CD4-positive, alpha-beta memory T cell (primary cell): ENCODE measurements at regions not wholly inside any gene's neighbourhood (a gene's known extent, or its start where the extent isn't known, plus 50 kb on each side); places are given as distances from the start of the nearest gene placed in this dataset.

ENCODE experiments used
- CTCF ChIA-PET: fragments of 350-600 bp; sonication (Branson Sonifier 250); formaldehyde crosslinking; loops from one replicate; lab custom pipeline; 2021; ENCODE audit warnings: inconsistent platforms; ENCODE audit not compliant: partially characterized antibody; lab: Charles Lee
- POLR2A ChIA-PET: fragments of 350-600 bp; sonication (Branson Sonifier 250); formaldehyde crosslinking; loops from one replicate; lab custom pipeline; 2021; ENCODE audit not compliant: partially characterized antibody; lab: Charles Lee
- DNase-seq, 5 donors: peaks; one replicate each; pipeline versions ENCODE4 v3.0.0 to v3.0.0-alpha.2; 2020 to 2022; ENCODE audit warnings: mixed read lengths in 1 of 5
- H3K27ac ChIP-seq: one replicate; pipeline ENCODE4 v1.7.0; 2013; ENCODE audit warnings: low read depth, low read length
- H3K27me3 ChIP-seq: 2 replicates; pipeline ENCODE4 v1.7.0; 2013; ENCODE audit warnings: mild to moderate bottlenecking, low read length, moderate library complexity; ENCODE audit not compliant: insufficient read depth
- H3K36me3 ChIP-seq: 2 replicates; pipeline ENCODE4 v1.7.0; 2013; ENCODE audit warnings: mild to moderate bottlenecking, low read length, moderate library complexity; ENCODE audit not compliant: insufficient read depth
- H3K4me1 ChIP-seq: 2 replicates; pipeline ENCODE4 v1.7.0; 2013; ENCODE audit warnings: mild to moderate bottlenecking, low read length, moderate library complexity; ENCODE audit not compliant: insufficient read depth
- H3K4me3 ChIP-seq, 2 donors: one replicate each; pipeline ENCODE4 v1.7.0; 2013; ENCODE audit warnings: low read length in 2 of 2, mild to moderate bottlenecking in 1 of 2
- H3K9me3 ChIP-seq, 2 donors: one replicate each; pipeline ENCODE4 v1.7.0; 2013; ENCODE audit warnings: low read length in 2 of 2, control low read depth in 1 of 2; ENCODE audit not compliant: control insufficient read depth in 1 of 2
- H3K27ac Mint-ChIP-seq, 7 donors: one replicate each; pipeline ENCODE4 v1.8.0; 2020 to 2021; ENCODE audit warnings: mixed read lengths in 7 of 7, mild to moderate bottlenecking in 6 of 7, inconsistent platforms in 3 of 7, moderate library complexity in 3 of 7
- H3K27me3 Mint-ChIP-seq, 2 donors: one replicate each; pipeline ENCODE4 v1.8.0; 2020 to 2021; ENCODE audit warnings: mixed read lengths in 2 of 2
- H3K36me3 Mint-ChIP-seq, 2 donors: one replicate each; pipeline ENCODE4 v1.8.0; 2020 to 2021; ENCODE audit warnings: mixed read lengths in 2 of 2, inconsistent platforms in 1 of 2, mild to moderate bottlenecking in 1 of 2
- H3K4me1 Mint-ChIP-seq, 4 donors: one replicate each; pipeline ENCODE4 v1.8.0; 2020 to 2021; ENCODE audit warnings: mixed read lengths in 4 of 4, mild to moderate bottlenecking in 1 of 4
- H3K4me3 Mint-ChIP-seq, 8 donors: one replicate each; pipeline ENCODE4 v1.8.0; 2020 to 2021; ENCODE audit warnings: mixed read lengths in 8 of 8, mild to moderate bottlenecking in 7 of 8, moderate library complexity in 6 of 8, inconsistent platforms in 3 of 8
- H3K9me3 Mint-ChIP-seq, 8 donors: one replicate each; pipeline ENCODE4 v1.8.0; 2020 to 2021; ENCODE audit warnings: mixed read lengths in 8 of 8, mild to moderate bottlenecking in 5 of 8, inconsistent platforms in 3 of 8, moderate library complexity in 1 of 8
- intact Hi-C: fragments of 100-400 bp; cut with micrococcal nuclease; formaldehyde crosslinking; loops from one replicate; pipeline ENCODE4 v1.15.1; 2023

- ChIA-PET CTCF (no interaction called here), POLR2A (no interaction called here)
- H3K36me3 Mint-ChIP-seq = no peaks in the 10 kb centered on the region
- H3K4me3 Mint-ChIP-seq = no peak overlapping the region
- H3K9me3 Mint-ChIP-seq = peaks cover 0 to 6% (median 2%) of the 10 kb centered on the region in 8 donors
- intact Hi-C loops = no loop called here
- Histone ChIP-seq H3K36me3 (no peaks in the 10 kb centered on the region), H3K27me3 (no peaks in the 10 kb centered on the region), H3K4me3 (no peak overlapping the region), H3K27ac (no peak overlapping the region), H3K4me1 (no peaks in the 10 kb centered on the region), H3K9me3 (no peaks in the 10 kb centered on the region)
- no peaks in the 10 kb centered on the region for H3K4me1 Mint-ChIP-seq
- DNase-seq = no peak
- H3K27me3 Mint-ChIP-seq = no peaks in the 10 kb centered on the region
- H3K27ac Mint-ChIP-seq = no peak overlapping the region
Observed at GRCh38 chr7:31284106-31284505, 56.4 kb downstream of the NEUROD6 start.

- POLR2A ChIA-PET = no interaction called here
- Mint-ChIP-seq H3K9me3 (peaks cover 0 to 5% (median 0%) of the 10 kb centered on the region in 8 donors), H3K4me1 (no peaks in the 10 kb centered on the region), H3K27ac (no peak overlapping the region), H3K4me3 (no peak overlapping the region), H3K36me3 (no peaks in the 10 kb centered on the region), H3K27me3 (peaks cover 0 to 2% of the 10 kb centered on the region in 2 donors)
- Histone ChIP-seq H3K36me3 (no peaks in the 10 kb centered on the region), H3K4me3 (no peak overlapping the region), H3K9me3 (no peaks in the 10 kb centered on the region), H3K4me1 (no peaks in the 10 kb centered on the region), H3K27me3 (no peaks in the 10 kb centered on the region), H3K27ac (no peak overlapping the region)
- intact Hi-C loops = no loop called here
- CTCF ChIA-PET = no interaction called here
- no peak for DNase-seq
Observed at GRCh38 chr7:31271641-31272405, 68.7 kb downstream of the NEUROD6 start.

GRCh38 chr7:31267486-31267885 is 73.0 kb downstream of the NEUROD6 start:
- Mint-ChIP-seq H3K4me3 (no peak overlapping the region), H3K27me3 (peaks cover 0 to 2% of the 10 kb centered on the region in 2 donors), H3K36me3 (no peaks in the 10 kb centered on the region), H3K4me1 (no peaks in the 10 kb centered on the region), H3K27ac (no peak overlapping the region), H3K9me3 (peaks cover 0 to 6% (median 0%) of the 10 kb centered on the region in 8 donors)
- no peak overlapping the region for H3K27ac ChIP-seq
- POLR2A ChIA-PET = no interaction called here
- H3K4me1 ChIP-seq = no peaks in the 10 kb centered on the region
- no peak for DNase-seq
- no peaks in the 10 kb centered on the region for H3K9me3 ChIP-seq
- H3K4me3 ChIP-seq = no peak overlapping the region
- no peaks in the 10 kb centered on the region for H3K36me3 ChIP-seq
- CTCF ChIA-PET = no interaction called here
- H3K27me3 ChIP-seq = no peaks in the 10 kb centered on the region
- intact Hi-C loops = no loop called here

- no peaks in the 10 kb centered on the region for H3K4me1 ChIP-seq
- Mint-ChIP-seq H3K9me3 (peaks cover 0 to 7% (median 0%) of the 10 kb centered on the region in 8 donors), H3K36me3 (no peaks in the 10 kb centered on the region), H3K27me3 (no peaks in the 10 kb centered on the region), H3K4me1 (no peaks in the 10 kb centered on the region), H3K27ac (no peak overlapping the region), H3K4me3 (no peak overlapping the region)
- no peak for DNase-seq
- CTCF ChIA-PET = no interaction called here
- intact Hi-C loops = no loop called here
- H3K9me3 ChIP-seq = no peaks in the 10 kb centered on the region
- POLR2A ChIA-PET = no interaction called here
- H3K36me3 ChIP-seq = no peaks in the 10 kb centered on the region
- H3K4me3 ChIP-seq = no peak overlapping the region
- no peaks in the 10 kb centered on the region for H3K27me3 ChIP-seq
- no peak overlapping the region for H3K27ac ChIP-seq
Observed at GRCh38 chr7:31263338-31263737, 77.2 kb downstream of the NEUROD6 start.

GRCh38 chr7:31261341-31261740 is 79.2 kb downstream of the NEUROD6 start:
- Histone ChIP-seq H3K36me3 (no peaks in the 10 kb centered on the region), H3K27ac (no peak overlapping the region), H3K4me1 (no peaks in the 10 kb centered on the region), H3K27me3 (no peaks in the 10 kb centered on the region), H3K4me3 (no peak overlapping the region), H3K9me3 (no peaks in the 10 kb centered on the region)
- ChIA-PET POLR2A (no interaction called here), CTCF (no interaction called here)
- Mint-ChIP-seq H3K27ac (no peak overlapping the region), H3K4me3 (no peak overlapping the region), H3K9me3 (peaks cover 0 to 7% (median 0%) of the 10 kb centered on the region in 8 donors), H3K4me1 (no peaks in the 10 kb centered on the region), H3K27me3 (no peaks in the 10 kb centered on the region), H3K36me3 (no peaks in the 10 kb centered on the region)
- intact Hi-C loops = no loop called here
- DNase-seq = no peak

- no peak overlapping the region for H3K4me3 Mint-ChIP-seq
- intact Hi-C loops = no loop called here
- H3K27ac ChIP-seq = no peak overlapping the region
- H3K9me3 ChIP-seq = no peaks in the 10 kb centered on the region
- no peaks in the 10 kb centered on the region for H3K36me3 Mint-ChIP-seq
- H3K36me3 ChIP-seq = no peaks in the 10 kb centered on the region
- H3K27me3 ChIP-seq = no peaks in the 10 kb centered on the region
- H3K4me1 Mint-ChIP-seq = no peaks in the 10 kb centered on the region
- no peak for DNase-seq
- peaks cover 0 to 7% (median 0%) of the 10 kb centered on the region in 8 donors for H3K9me3 Mint-ChIP-seq
- H3K4me1 ChIP-seq = no peaks in the 10 kb centered on the region
- ChIA-PET POLR2A (no interaction called here), CTCF (no interaction called here)
- H3K27me3 Mint-ChIP-seq = no peaks in the 10 kb centered on the region
- no peak overlapping the region for H3K4me3 ChIP-seq
- H3K27ac Mint-ChIP-seq = no peak overlapping the region
Observed at GRCh38 chr7:31260851-31261250, 79.7 kb downstream of the NEUROD6 start.

- DNase-seq = no peak
- H3K4me3 ChIP-seq = no peak overlapping the region
- no peaks in the 10 kb centered on the region for H3K27me3 ChIP-seq
- no peaks in the 10 kb centered on the region for H3K4me1 ChIP-seq
- no peaks in the 10 kb centered on the region for H3K36me3 ChIP-seq
- no peak overlapping the region for H3K27ac ChIP-seq
- intact Hi-C loops = no loop called here
- Mint-ChIP-seq H3K27me3 (no peaks in the 10 kb centered on the region), H3K27ac (no peak overlapping the region), H3K4me1 (no peaks in the 10 kb centered on the region), H3K36me3 (no peaks in the 10 kb centered on the region), H3K4me3 (no peak overlapping the region), H3K9me3 (peaks cover 0 to 6% (median 0%) of the 10 kb centered on the region in 8 donors)
- H3K9me3 ChIP-seq = no peaks in the 10 kb centered on the region
- CTCF ChIA-PET = no interaction called here
- POLR2A ChIA-PET = no interaction called here
Observed at GRCh38 chr7:31258391-31258790, 82.1 kb downstream of the NEUROD6 start.
